ENCODE measurements at regions not wholly inside any gene's neighbourhood (a gene's known extent, or its start where the extent isn't known, plus 50 kb on each side); places are given as distances from the start of the nearest gene placed in this dataset.

DNA sequence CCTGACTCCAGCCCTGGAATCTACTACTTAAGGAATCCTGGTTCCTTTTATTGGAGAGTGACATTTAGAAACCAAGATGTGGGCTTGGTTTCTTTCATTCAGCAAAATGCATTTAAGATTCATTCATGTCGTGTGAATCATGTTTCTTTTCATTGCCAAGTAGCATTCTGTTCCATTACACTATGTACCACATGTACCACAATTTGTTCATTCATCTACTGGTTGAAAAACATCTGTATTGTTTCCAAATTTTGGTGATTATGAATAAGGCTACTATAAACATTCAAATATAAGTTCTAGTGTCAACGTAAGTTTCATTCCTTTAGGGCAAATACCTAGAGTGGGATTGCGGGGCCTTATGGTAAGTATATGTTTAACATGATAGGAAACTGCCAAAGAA, 264.2 kb downstream of the VPS13C start:
- TF ChIP-seq ELF4 (CRISPR knock-in tag; IDR thresholded peaks at IDR 0.05) (no peak), CAMTA2 (CRISPR knock-in tag; conservative IDR thresholded peaks at IDR 0.05) (no peak), KAT8 (IDR thresholded peaks at IDR 0.05; ENCODE audit: low read depth) (no peak), ZNF263 (CRISPR knock-in tag; IDR thresholded peaks at IDR 0.05; ENCODE audit: borderline replicate concordance) (no peak), NFYB (IDR thresholded peaks at IDR 0.05; ENCODE audit: extremely low read depth, insufficient read length) (no peak), RBM14 (IDR thresholded peaks at IDR 0.05; ENCODE audit: borderline replicate concordance, insufficient read depth, low read depth, low read length) (no peak), REST (IDR thresholded peaks at IDR 0.05; ENCODE audit: borderline replicate concordance) (no peak), REST (CRISPR knock-in tag; IDR thresholded peaks at IDR 0.05; ENCODE audit: low read depth) (no peak), PHF8 (IDR thresholded peaks at IDR 0.05; ENCODE audit: borderline replicate concordance, low read length) (no peak), RBM22 (IDR thresholded peaks at IDR 0.05; ENCODE audit: low read depth, low read length, poor library complexity, severe bottlenecking) (no peak), NCOR1 (IDR thresholded peaks at IDR 0.05) (no peak), ZNF407 (IDR thresholded peaks at IDR 0.05; ENCODE audit: low read depth) (no peak), JUNB (CRISPR knock-in tag; conservative IDR thresholded peaks at IDR 0.05) (no peak), SP1 (CRISPR knock-in tag; IDR thresholded peaks at IDR 0.05) (no peak)
- TF ChIP-seq, protein P1, sequence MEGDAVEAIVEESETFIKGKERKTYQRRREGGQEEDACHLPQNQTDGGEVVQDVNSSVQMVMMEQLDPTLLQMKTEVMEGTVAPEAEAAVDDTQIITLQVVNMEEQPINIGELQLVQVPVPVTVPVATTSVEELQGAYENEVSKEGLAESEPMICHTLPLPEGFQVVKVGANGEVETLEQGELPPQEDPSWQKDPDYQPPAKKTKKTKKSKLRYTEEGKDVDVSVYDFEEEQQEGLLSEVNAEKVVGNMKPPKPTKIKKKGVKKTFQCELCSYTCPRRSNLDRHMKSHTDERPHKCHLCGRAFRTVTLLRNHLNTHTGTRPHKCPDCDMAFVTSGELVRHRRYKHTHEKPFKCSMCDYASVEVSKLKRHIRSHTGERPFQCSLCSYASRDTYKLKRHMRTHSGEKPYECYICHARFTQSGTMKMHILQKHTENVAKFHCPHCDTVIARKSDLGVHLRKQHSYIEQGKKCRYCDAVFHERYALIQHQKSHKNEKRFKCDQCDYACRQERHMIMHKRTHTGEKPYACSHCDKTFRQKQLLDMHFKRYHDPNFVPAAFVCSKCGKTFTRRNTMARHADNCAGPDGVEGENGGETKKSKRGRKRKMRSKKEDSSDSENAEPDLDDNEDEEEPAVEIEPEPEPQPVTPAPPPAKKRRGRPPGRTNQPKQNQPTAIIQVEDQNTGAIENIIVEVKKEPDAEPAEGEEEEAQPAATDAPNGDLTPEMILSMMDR (IDR thresholded peaks at IDR 0.05 in 2 of 3, conservative IDR thresholded peaks at IDR 0.05 in 1 of 3; ENCODE audit: insufficient read depth in 2 of 3, low read depth in 1 of 3, low read length in 3 of 3) = no peak

Data from K562 (cell line).